ENCODE measurements at regions not wholly inside any gene's neighbourhood (a gene's known extent, or its start where the extent isn't known, plus 50 kb on each side); places are given as distances from the start of the nearest gene placed in this dataset.
"Not testable (repeated sequence)": the region's sequence is repeated elsewhere in the genome, so short reads cannot be mapped to it uniquely, and the experiment has no call there.

DNA sequence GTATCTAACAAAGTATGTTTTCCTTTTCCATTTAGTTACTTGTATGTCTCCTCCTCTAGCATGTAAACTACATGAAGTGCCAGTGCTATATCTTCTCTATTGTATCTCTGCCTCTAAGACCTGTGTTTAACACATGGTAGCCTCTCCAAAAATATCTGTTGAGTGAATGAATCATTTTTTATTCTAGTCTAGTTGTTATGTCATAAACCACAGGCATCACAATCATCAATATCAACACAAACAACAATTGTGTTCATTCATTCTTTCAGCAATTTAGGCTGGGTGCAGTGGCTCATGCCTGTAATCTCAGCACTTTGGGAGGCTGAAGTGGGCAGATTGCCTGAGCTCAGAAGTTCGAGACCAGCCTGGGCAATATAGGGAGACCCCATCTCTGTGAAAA is 111.6 kb upstream of the EYA4 start:
- Histone ChIP-seq H3K27me3 (ENCODE audit: control insufficient read depth, insufficient read depth, low read length) (no peaks in the 10 kb centered on the region), H3K4me3 (ENCODE audit: low read depth, low read length) (no peak overlapping the region), H3K36me3 (ENCODE audit: control insufficient read depth, insufficient read depth, low read length) (no peaks in the 10 kb centered on the region)
- DNase-seq (ENCODE audit: low read depth), result no peak
- ChIA-PET POLR2A (no interaction called here), CTCF (no interaction called here)
- no peak for TF ChIP-seq CTCF (IDR thresholded peaks at IDR 0.05; ENCODE audit: insufficient read depth, low read depth, low read length)

DNA sequence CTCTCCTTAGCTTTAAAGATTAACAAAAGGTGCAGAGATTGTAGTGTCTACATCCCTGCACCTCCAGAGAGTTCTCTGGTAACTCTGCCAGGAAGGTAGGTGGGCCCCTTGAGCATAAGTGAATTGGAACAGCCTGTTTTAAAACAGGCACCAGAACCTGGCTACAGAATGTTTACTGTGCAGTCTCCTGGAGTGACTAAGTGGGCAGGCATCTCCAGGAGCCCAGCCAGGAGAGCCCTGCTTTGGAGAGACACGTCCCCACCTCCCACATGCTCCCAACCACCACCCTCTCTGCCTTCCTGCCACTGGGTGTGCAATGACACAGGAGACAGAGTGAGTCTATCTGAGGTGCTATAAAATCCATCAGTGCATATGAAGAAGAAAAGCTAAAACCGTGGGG is 110.3 kb upstream of the EYA4 start:
- no peak for TF ChIP-seq CTCF (IDR thresholded peaks at IDR 0.05; ENCODE audit: insufficient read depth, low read depth, low read length)
- H3K36me3 ChIP-seq (ENCODE audit: control insufficient read depth, insufficient read depth, low read length), result no peaks in the 10 kb centered on the region
- no peak overlapping the region for H3K4me3 ChIP-seq (ENCODE audit: low read depth, low read length)
- DNase-seq (ENCODE audit: low read depth), result peak; percentile 9
- no peaks in the 10 kb centered on the region for H3K27me3 ChIP-seq (ENCODE audit: control insufficient read depth, insufficient read depth, low read length)
- ChIA-PET POLR2A (no interaction called here), CTCF (interaction anchor here (0.9 kb wide), 1 partner anchor 646 kb away, joined by 3 read pairs; no protein-coding TSS in a partner anchor)

- Histone ChIP-seq H3K27me3 (ENCODE audit: control insufficient read depth, insufficient read depth, low read length) (no peaks in the 10 kb centered on the region), H3K4me3 (ENCODE audit: low read depth, low read length) (no peak overlapping the region), H3K36me3 (ENCODE audit: control insufficient read depth, insufficient read depth, low read length) (no peaks in the 10 kb centered on the region)
- peak; percentile 8 for DNase-seq (ENCODE audit: low read depth)
- POLR2A ChIA-PET, result no interaction called here
- CTCF ChIA-PET, result interaction anchor here (0.7 to 1.1 kb wide), 2 partner anchors 9 to 10 kb away, joined by 3 read pairs; no protein-coding TSS in a partner anchor
- TF ChIP-seq CTCF (IDR thresholded peaks at IDR 0.05; ENCODE audit: insufficient read depth, low read depth, low read length), result no peak
Observed at GRCh38 chr6:133131621-133132465, 109.3 kb upstream of the EYA4 start.

GRCh38 chr6:133132466-133132971 is 108.6 kb upstream of the EYA4 start:
- ChIA-PET CTCF (interaction anchor here (0.7 to 1.1 kb wide), 2 partner anchors 10 to 11 kb away, joined by 3 read pairs; no protein-coding TSS in a partner anchor), POLR2A (no interaction called here)
- no peak for TF ChIP-seq CTCF (IDR thresholded peaks at IDR 0.05; ENCODE audit: insufficient read depth, low read depth, low read length)
- Histone ChIP-seq H3K27me3 (ENCODE audit: control insufficient read depth, insufficient read depth, low read length) (no peaks in the 10 kb centered on the region), H3K36me3 (ENCODE audit: control insufficient read depth, insufficient read depth, low read length) (no peaks in the 10 kb centered on the region), H3K4me3 (ENCODE audit: low read depth, low read length) (no peak overlapping the region)
- DNase-seq (ENCODE audit: low read depth), result peak; percentile 9

DNA sequence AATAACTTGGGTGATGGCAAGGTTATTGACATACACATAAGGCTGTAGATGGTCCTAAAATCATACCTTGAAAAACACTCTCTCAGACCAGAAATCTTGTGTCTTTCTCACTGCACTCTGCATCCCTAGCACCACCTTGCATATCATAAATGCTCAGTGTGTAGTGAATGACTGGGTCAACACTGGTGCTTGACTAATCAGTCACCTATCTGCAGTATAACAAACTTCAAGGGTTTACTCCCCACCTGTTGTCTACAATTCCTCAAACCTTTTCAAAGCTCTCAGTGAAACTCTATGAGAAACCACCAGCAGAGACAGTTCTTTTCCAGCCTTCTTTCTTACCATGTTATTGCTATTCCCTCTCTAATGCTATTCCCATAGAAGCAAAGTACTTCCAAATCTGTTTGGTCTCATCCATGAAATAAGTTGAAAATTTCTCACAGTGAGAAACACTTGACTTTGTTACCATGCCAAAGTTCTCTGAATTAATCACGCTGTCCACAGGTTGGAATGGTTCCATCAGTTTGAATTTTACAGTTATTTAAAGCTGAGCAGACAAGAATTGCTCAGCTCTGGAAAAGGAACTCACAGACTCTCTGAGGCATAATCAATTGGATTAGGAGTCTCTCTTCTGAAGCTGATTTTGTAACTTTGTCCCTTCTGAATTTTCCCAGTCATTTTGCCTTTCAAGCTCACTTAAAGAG is 104.8 kb upstream of the EYA4 start:
- DNase-seq (ENCODE audit: low read depth), result no peak

DNA sequence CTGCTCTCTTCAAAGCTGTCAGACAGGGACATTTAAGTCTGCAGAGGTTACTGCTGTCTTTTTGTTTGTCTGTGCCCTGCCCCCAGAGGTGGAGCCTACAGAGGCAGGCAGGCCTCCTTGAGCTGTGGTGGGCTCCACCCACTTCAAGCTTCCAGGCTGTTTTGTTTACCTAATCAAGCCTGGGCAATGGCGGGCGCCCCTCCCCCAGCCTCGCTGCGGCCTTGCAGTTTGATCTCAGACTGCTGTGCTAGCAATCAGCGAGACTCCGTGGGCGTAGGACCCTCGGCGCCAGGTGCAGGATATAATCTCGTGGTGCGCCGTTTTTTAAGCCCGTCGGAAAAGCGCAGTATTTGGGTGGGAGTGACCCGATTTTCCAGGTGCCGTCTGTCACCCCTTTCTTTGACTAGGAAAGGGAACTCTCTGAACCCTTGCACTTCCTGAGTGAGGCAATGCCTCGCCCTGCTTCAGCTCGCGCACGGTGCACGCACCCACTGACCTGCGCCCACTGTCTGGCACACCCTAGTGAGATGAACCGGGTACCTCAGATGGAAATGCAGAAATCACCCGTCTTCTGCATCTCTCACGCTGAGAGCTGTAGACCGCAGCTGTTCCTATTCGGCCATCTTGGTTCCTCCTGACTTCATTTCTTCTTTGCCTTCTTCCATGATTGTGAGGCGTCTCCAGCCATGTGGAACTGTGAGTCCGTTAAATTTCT is 93.5 kb upstream of the EYA4 start:
- POLR2A ChIA-PET; H3K27me3 ChIP-seq (ENCODE audit: control insufficient read depth, insufficient read depth, low read length); H3K36me3 ChIP-seq (ENCODE audit: control insufficient read depth, insufficient read depth, low read length); H3K4me3 ChIP-seq (ENCODE audit: low read depth, low read length); DNase-seq (ENCODE audit: low read depth): not testable (repeated sequence)
- CTCF ChIA-PET, result interaction anchor here (1.0 kb wide), 1 partner anchor 9 kb away, joined by 5 read pairs; no protein-coding TSS in a partner anchor

More for the DNA sequence above, 104.8 kb upstream of the EYA4 start:
- Histone ChIP-seq H3K27me3 (ENCODE audit: control insufficient read depth, insufficient read depth, low read length) (no peaks in the 10 kb centered on the region), H3K36me3 (ENCODE audit: control insufficient read depth, insufficient read depth, low read length) (no peaks in the 10 kb centered on the region), H3K4me3 (ENCODE audit: low read depth, low read length) (no peak overlapping the region)
- ChIA-PET POLR2A (interaction anchor here (0.7 kb wide), 1 partner anchor 35 kb away, joined by 3 read pairs; no protein-coding TSS in a partner anchor), CTCF (no interaction called here)
- no peak for TF ChIP-seq CTCF (IDR thresholded peaks at IDR 0.05; ENCODE audit: insufficient read depth, low read depth, low read length)
